HepG2 (cell line): ENCODE measurements at regions not wholly inside any gene's neighbourhood (a gene's known extent, or its start where the extent isn't known, plus 50 kb on each side); places are given as distances from the start of the nearest gene placed in this dataset.

Source experiments
- CEBPB ChIP-seq: IDR thresholded peaks from 2 replicates; pipeline ENCODE4 v1.6.1; 2011; ENCODE audit warnings: low read depth, low read length, improper control_type of control experiment, borderline replicate concordance
- CENPX ChIP-seq: sonication (generic); formaldehyde crosslinking; IDR thresholded peaks from 2 replicates; pipeline ENCODE4 v1.9.0; 2021; ENCODE audit warnings: mild to moderate bottlenecking, missing genetic modification reagents, moderate library complexity
- GATA4 ChIP-seq: sonication (generic); IDR thresholded peaks from 2 replicates; pipeline ENCODE4 v1.6.1; 2016; ENCODE audit warnings: antibody characterized with exemption, low read depth, borderline replicate concordance
- HNRNPL ChIP-seq: fragments of 200-400 bp; formaldehyde crosslinking; IDR thresholded peaks from 2 replicates; pipeline ENCODE4 v1.6.1; 2017; ENCODE audit warnings: mild to moderate bottlenecking, low read depth, low read length
- IRF2 ChIP-seq: IDR thresholded peaks from 2 replicates; pipeline ENCODE4 v1.6.1; 2018; ENCODE audit warnings: missing genetic modification reagents, missing compliant biosample characterization
- KDM2A ChIP-seq: sonication (generic); formaldehyde crosslinking; IDR thresholded peaks from 2 replicates; pipeline ENCODE4 v1.4.0; 2020; ENCODE audit warnings: low read depth, missing genetic modification reagents, borderline replicate concordance
- NAIF1 ChIP-seq: sonication (generic); formaldehyde crosslinking; IDR thresholded peaks from 2 replicates; pipeline ENCODE4 v1.5.0; 2020; ENCODE audit warnings: mild to moderate bottlenecking, missing genetic modification reagents, borderline replicate concordance
- POLR2AphosphoS5 ChIP-seq: IDR thresholded peaks from 2 replicates; pipeline ENCODE4 v1.6.1; 2012; ENCODE audit warnings: low read depth, low read length
- RBFOX2 ChIP-seq: fragments of 200-400 bp; formaldehyde crosslinking; IDR thresholded peaks from 2 replicates; pipeline ENCODE4 v1.6.1; 2017; ENCODE audit warnings: low read depth, mild to moderate bottlenecking, low read length
- TSC22D2 ChIP-seq: sonication (generic); formaldehyde crosslinking; IDR thresholded peaks from 2 replicates; pipeline ENCODE4 v1.5.1; 2020; ENCODE audit warnings: missing genetic modification reagents, mild to moderate bottlenecking, borderline replicate concordance
- ZNF766 ChIP-seq: sonication (generic); formaldehyde crosslinking; IDR thresholded peaks from 2 replicates; pipeline ENCODE4 v1.5.0; 2020; ENCODE audit warnings: missing genetic modification reagents, borderline replicate concordance
- TF ChIP-seq, protein P1 (sequence below): sonication (generic); formaldehyde crosslinking; IDR thresholded peaks from 2 replicates; pipeline ENCODE4 v1.8.1; 2023; ENCODE audit warnings: mild to moderate bottlenecking, moderate library complexity, missing genetic modification reagents
- TF ChIP-seq, protein P2 (sequence below): sonication (generic); formaldehyde crosslinking; IDR thresholded peaks from 2 replicates; pipeline ENCODE4 v1.4.0; 2020; ENCODE audit warnings: mild to moderate bottlenecking, missing genetic modification reagents
- TF ChIP-seq, protein P3 (sequence below): sonication (generic); formaldehyde crosslinking; conservative IDR thresholded peaks from 2 replicates; pipeline ENCODE4 v1.8.0; 2022; ENCODE audit warnings: missing genetic modification reagents
- TF ChIP-seq, protein P4 (sequence below): sonication (generic); formaldehyde crosslinking; IDR thresholded peaks from 2 replicates; pipeline ENCODE4 v1.4.0; 2020; ENCODE audit warnings: missing genetic modification reagents, low read depth, mild to moderate bottlenecking, borderline replicate concordance
- TF ChIP-seq, protein P5 (sequence below): sonication (generic); formaldehyde crosslinking; IDR thresholded peaks from 2 replicates; pipeline ENCODE4 v1.5.1; 2020; ENCODE audit warnings: missing genetic modification reagents, mild to moderate bottlenecking, borderline replicate concordance
- TF ChIP-seq, protein P6 (sequence below): sonication (generic); formaldehyde crosslinking; IDR thresholded peaks from 2 replicates; pipeline ENCODE4 v1.4.0; 2020; ENCODE audit warnings: missing genetic modification reagents, mild to moderate bottlenecking, borderline replicate concordance

DNA sequence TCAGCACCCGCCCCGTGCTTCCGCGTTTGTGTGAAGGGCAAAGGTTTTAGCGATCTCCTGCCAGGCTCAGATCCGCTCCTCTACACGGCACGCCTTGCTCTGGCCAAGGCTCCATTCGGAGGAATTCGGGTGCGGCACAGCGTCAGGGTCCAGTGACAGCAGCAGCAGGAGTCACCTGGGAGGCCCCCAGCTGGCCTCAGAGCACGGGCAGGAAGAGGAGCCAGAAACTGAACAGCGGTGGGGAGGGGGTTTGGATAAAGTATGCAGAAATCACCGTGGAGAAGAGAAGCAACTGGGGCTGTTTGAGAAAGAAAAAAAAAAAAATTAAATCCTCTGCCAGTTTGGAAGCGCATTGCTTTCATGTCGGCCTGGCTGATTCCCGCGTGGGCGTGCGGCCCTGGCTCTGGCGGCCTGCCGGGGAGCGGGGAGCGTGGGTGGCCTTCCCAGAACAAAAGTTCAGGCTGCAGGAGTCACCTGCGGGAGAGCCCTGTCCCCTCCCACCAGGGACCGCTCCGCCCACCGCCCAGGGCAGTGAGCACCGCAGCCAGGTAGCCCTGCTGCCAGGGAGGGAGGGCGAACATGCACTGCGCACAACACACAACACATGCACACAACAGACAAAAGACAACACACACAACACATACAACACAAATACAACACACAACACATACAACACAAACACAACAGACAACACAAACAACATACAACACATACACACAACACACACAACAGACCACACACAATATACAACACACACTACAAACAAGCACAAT, 107.6 kb downstream of the ETS2 start (continued):
- TF ChIP-seq, protein P1, sequence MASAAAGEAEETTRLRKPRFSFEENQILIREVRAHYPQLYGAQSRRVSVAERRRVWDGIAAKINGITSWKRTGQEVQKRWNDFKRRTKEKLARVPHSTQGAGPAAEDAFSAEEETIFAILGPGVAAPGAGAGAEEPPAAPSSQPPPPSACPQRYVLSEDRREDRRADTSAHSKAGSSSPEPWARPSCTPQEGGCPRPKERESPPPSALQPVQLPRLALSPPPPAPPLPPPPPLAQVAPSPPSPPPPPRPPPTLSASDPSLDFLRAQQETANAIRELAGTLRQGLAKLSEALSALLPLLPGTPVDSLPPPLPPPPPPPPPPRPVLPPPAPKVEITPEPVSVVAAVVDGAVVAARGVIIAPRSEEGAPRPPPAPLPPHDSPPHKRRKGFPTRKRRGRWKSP (CRISPR knock-in tag), result no peak
- TF ChIP-seq IRF2 (CRISPR knock-in tag) (no peak), POLR2AphosphoS5 (no peak), CENPX (no peak), KDM2A (no peak), RBFOX2 (no peak), GATA4 (no peak), NAIF1 (CRISPR knock-in tag) (no peak), HNRNPL (no peak), ZNF766 (no peak), CEBPB (no peak), TSC22D2 (CRISPR knock-in tag) (no peak)
- TF ChIP-seq, protein P2, sequence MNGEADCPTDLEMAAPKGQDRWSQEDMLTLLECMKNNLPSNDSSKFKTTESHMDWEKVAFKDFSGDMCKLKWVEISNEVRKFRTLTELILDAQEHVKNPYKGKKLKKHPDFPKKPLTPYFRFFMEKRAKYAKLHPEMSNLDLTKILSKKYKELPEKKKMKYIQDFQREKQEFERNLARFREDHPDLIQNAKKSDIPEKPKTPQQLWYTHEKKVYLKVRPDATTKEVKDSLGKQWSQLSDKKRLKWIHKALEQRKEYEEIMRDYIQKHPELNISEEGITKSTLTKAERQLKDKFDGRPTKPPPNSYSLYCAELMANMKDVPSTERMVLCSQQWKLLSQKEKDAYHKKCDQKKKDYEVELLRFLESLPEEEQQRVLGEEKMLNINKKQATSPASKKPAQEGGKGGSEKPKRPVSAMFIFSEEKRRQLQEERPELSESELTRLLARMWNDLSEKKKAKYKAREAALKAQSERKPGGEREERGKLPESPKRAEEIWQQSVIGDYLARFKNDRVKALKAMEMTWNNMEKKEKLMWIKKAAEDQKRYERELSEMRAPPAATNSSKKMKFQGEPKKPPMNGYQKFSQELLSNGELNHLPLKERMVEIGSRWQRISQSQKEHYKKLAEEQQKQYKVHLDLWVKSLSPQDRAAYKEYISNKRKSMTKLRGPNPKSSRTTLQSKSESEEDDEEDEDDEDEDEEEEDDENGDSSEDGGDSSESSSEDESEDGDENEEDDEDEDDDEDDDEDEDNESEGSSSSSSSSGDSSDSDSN (CRISPR knock-in tag), result no peak
- TF ChIP-seq, protein P3, sequence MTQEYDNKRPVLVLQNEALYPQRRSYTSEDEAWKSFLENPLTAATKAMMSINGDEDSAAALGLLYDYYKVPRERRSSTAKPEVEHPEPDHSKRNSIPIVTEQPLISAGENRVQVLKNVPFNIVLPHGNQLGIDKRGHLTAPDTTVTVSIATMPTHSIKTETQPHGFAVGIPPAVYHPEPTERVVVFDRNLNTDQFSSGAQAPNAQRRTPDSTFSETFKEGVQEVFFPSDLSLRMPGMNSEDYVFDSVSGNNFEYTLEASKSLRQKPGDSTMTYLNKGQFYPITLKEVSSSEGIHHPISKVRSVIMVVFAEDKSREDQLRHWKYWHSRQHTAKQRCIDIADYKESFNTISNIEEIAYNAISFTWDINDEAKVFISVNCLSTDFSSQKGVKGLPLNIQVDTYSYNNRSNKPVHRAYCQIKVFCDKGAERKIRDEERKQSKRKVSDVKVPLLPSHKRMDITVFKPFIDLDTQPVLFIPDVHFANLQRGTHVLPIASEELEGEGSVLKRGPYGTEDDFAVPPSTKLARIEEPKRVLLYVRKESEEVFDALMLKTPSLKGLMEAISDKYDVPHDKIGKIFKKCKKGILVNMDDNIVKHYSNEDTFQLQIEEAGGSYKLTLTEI (CRISPR knock-in tag), result no peak
- TF ChIP-seq, protein P4, sequence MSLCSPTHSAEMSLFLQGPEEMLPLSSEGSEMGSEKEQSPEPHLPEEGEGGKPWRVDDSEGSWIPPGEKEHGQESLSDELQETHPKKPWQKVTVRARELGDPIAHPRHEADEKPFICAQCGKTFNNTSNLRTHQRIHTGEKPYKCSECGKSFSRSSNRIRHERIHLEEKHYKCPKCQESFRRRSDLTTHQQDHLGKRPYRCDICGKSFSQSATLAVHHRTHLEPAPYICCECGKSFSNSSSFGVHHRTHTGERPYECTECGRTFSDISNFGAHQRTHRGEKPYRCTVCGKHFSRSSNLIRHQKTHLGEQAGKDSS (CRISPR knock-in tag), result no peak
- TF ChIP-seq, protein P5, sequence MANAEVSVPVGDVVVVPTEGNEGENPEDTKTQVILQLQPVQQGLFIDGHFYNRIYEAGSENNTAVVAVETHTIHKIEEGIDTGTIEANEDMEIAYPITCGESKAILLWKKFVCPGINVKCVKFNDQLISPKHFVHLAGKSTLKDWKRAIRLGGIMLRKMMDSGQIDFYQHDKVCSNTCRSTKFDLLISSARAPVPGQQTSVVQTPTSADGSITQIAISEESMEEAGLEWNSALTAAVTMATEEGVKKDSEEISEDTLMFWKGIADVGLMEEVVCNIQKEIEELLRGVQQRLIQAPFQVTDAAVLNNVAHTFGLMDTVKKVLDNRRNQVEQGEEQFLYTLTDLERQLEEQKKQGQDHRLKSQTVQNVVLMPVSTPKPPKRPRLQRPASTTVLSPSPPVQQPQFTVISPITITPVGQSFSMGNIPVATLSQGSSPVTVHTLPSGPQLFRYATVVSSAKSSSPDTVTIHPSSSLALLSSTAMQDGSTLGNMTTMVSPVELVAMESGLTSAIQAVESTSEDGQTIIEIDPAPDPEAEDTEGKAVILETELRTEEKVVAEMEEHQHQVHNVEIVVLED, result no peak
- TF ChIP-seq, protein P6, sequence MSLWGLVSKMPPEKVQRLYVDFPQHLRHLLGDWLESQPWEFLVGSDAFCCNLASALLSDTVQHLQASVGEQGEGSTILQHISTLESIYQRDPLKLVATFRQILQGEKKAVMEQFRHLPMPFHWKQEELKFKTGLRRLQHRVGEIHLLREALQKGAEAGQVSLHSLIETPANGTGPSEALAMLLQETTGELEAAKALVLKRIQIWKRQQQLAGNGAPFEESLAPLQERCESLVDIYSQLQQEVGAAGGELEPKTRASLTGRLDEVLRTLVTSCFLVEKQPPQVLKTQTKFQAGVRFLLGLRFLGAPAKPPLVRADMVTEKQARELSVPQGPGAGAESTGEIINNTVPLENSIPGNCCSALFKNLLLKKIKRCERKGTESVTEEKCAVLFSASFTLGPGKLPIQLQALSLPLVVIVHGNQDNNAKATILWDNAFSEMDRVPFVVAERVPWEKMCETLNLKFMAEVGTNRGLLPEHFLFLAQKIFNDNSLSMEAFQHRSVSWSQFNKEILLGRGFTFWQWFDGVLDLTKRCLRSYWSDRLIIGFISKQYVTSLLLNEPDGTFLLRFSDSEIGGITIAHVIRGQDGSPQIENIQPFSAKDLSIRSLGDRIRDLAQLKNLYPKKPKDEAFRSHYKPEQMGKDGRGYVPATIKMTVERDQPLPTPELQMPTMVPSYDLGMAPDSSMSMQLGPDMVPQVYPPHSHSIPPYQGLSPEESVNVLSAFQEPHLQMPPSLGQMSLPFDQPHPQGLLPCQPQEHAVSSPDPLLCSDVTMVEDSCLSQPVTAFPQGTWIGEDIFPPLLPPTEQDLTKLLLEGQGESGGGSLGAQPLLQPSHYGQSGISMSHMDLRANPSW (CRISPR knock-in tag), result no peak
